A673 (cell line): ENCODE measurements at regions not wholly inside any gene's neighbourhood (a gene's known extent, or its start where the extent isn't known, plus 50 kb on each side); places are given as distances from the start of the nearest gene placed in this dataset.

Experiments used
- EZH2 ChIP-seq: fragments of 200-600 bp; sonication (generic); IDR thresholded peaks from 2 replicates; pipeline ENCODE4 v1.6.1; 2017; ENCODE audit warnings: borderline replicate concordance, low read depth, mild to moderate bottlenecking, mixed read lengths, antibody characterized with exemption, low read length; ENCODE audit not compliant: poor library complexity, severe bottlenecking
- TF ChIP-seq, protein P1 (sequence below): fragments of 300-800, 200-600 bp; sonication (generic); conservative IDR thresholded peaks from 2 replicates; pipeline ENCODE4 v1.5.1; 2017; ENCODE audit warnings: low read depth, mild to moderate bottlenecking, antibody characterized with exemption, low read length, moderate library complexity, mixed read lengths

DNA sequence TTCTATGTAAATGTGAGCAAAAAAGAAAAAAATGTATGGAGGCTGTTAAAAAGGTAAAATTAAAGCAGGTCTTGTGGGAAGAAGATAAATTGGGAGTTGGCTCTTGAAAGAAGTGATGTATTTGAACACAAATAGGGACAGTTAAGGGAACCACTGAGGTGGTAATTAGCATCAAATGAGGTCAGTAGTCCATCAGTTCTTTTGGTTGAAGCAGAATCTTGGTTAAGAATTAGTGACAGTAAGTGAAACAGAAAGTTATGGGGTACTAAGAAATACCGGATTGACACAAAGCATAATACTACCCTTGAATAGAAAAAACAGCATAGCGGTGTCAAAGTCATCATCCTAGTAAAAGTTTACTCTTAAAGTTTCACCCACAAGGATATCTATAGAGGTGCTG is 352.6 kb upstream of the VRK2 start:
- TF ChIP-seq, protein P1, sequence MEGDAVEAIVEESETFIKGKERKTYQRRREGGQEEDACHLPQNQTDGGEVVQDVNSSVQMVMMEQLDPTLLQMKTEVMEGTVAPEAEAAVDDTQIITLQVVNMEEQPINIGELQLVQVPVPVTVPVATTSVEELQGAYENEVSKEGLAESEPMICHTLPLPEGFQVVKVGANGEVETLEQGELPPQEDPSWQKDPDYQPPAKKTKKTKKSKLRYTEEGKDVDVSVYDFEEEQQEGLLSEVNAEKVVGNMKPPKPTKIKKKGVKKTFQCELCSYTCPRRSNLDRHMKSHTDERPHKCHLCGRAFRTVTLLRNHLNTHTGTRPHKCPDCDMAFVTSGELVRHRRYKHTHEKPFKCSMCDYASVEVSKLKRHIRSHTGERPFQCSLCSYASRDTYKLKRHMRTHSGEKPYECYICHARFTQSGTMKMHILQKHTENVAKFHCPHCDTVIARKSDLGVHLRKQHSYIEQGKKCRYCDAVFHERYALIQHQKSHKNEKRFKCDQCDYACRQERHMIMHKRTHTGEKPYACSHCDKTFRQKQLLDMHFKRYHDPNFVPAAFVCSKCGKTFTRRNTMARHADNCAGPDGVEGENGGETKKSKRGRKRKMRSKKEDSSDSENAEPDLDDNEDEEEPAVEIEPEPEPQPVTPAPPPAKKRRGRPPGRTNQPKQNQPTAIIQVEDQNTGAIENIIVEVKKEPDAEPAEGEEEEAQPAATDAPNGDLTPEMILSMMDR: no peak
- TF ChIP-seq EZH2: no peak
